Osteocyte (in vitro differentiated cells): ENCODE measurements at regions not wholly inside any gene's neighbourhood (a gene's known extent, or its start where the extent isn't known, plus 50 kb on each side); places are given as distances from the start of the nearest gene placed in this dataset.
A peak's percentile ranks its signal among the peaks of the same experiment; 100 is the strongest.

Experiments
- DNase-seq: peaks from one replicate; pipeline ENCODE4 v3.0.0; 2021; ENCODE audit warnings: mixed read lengths; ENCODE audit not compliant: unreplicated experiment; ENCODE audit errors: extremely low spot score
- H3K27ac Mint-ChIP-seq: one replicate; pipeline ENCODE4 v1.8.0; 2021; ENCODE audit warnings: mild to moderate bottlenecking, mixed read lengths; ENCODE audit not compliant: unreplicated experiment
- H3K27me3 Mint-ChIP-seq: one replicate; pipeline ENCODE4 v1.8.0; 2021; ENCODE audit warnings: mixed read lengths; ENCODE audit not compliant: unreplicated experiment
- H3K36me3 Mint-ChIP-seq: one replicate; pipeline ENCODE4 v1.8.0; 2021; ENCODE audit warnings: mixed read lengths; ENCODE audit not compliant: unreplicated experiment
- H3K4me1 Mint-ChIP-seq: one replicate; pipeline ENCODE4 v1.8.0; 2021; ENCODE audit warnings: mixed read lengths; ENCODE audit not compliant: unreplicated experiment
- H3K4me3 Mint-ChIP-seq: one replicate; pipeline ENCODE4 v1.8.0; 2021; ENCODE audit warnings: mild to moderate bottlenecking, moderate library complexity, mixed read lengths; ENCODE audit not compliant: unreplicated experiment
- H3K9me3 Mint-ChIP-seq: one replicate; pipeline ENCODE4 v1.8.0; 2021; ENCODE audit warnings: mixed read lengths; ENCODE audit not compliant: unreplicated experiment
- TF ChIP-seq, protein P1 (sequence below): fragments of 200-600 bp; sonication (generic); IDR thresholded peaks from 2 replicates; pipeline ENCODE4 v1.5.0; 2021; ENCODE audit warnings: antibody characterized with exemption, mild to moderate bottlenecking, moderate library complexity

DNA sequence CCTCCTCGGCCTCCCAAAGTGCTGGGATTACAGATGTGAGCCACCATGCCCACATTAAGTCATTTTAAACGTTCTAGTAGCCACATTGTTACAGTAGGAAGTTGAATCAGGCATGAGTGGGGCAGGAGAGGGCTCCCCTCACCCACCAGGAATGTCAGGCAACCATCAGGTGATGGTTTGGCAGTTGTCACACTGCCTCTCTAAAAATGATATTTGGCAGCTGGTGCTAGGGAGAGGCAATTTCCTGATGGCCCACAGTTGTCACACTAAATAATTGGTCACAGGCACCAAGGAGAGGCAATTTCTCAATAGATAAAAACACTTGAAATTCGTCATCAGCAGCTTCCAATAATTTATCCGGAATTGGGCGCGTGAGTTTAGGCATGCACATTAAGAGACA, 79.2 kb upstream of the ABHD2 start:
- no peak for DNase-seq
- TF ChIP-seq, protein P1, sequence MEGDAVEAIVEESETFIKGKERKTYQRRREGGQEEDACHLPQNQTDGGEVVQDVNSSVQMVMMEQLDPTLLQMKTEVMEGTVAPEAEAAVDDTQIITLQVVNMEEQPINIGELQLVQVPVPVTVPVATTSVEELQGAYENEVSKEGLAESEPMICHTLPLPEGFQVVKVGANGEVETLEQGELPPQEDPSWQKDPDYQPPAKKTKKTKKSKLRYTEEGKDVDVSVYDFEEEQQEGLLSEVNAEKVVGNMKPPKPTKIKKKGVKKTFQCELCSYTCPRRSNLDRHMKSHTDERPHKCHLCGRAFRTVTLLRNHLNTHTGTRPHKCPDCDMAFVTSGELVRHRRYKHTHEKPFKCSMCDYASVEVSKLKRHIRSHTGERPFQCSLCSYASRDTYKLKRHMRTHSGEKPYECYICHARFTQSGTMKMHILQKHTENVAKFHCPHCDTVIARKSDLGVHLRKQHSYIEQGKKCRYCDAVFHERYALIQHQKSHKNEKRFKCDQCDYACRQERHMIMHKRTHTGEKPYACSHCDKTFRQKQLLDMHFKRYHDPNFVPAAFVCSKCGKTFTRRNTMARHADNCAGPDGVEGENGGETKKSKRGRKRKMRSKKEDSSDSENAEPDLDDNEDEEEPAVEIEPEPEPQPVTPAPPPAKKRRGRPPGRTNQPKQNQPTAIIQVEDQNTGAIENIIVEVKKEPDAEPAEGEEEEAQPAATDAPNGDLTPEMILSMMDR, result no peak
- Mint-ChIP-seq H3K27ac (no peak overlapping the region), H3K4me3 (no peak overlapping the region), H3K4me1 (no peaks in the 10 kb centered on the region), H3K36me3 (peaks cover 2% of the 10 kb centered on the region), H3K9me3 (peaks cover 9% of the 10 kb centered on the region), H3K27me3 (peaks cover 26% of the 10 kb centered on the region)

DNA sequence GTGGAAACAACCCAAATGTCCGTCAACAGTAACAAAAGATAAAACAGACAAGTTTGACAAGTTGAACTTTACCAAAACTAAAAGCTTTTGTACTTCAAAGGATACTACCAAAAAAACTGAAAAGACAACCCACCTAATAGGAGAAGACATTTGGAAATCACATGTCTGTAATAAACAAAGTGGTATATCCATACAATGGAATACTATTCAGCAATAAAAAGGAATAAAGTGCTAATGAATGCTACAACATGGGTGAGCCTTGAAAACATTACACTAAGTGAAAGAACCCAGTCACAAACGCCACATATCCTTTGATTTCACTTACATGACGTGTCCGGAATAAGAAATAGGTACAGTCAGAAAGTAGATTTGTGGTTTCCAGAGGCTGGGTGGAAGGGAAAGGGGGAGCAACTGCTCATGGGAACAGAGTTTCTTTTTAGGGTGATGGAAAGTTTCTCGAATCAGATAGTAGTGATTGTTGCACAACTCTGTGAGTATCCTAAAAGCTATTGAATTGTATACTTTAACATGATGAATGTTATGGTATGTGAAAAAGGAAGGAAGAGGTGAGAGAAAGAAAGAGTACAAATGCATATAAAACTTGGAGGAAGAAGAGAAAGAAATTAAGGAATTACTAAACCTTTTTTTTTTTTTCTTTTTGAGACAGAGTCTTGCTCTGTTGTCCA, 72.7 kb upstream of the ABHD2 start:
- Mint-ChIP-seq H3K4me1 (peaks cover 28% of the 10 kb centered on the region), H3K4me3 (no peak overlapping the region), H3K9me3 (peaks cover 9% of the 10 kb centered on the region), H3K27ac (no peak overlapping the region), H3K27me3 (peaks cover 19% of the 10 kb centered on the region), H3K36me3 (peaks cover 4% of the 10 kb centered on the region)
- DNase-seq, result no peak
- TF ChIP-seq, protein P1, result no peak

DNA sequence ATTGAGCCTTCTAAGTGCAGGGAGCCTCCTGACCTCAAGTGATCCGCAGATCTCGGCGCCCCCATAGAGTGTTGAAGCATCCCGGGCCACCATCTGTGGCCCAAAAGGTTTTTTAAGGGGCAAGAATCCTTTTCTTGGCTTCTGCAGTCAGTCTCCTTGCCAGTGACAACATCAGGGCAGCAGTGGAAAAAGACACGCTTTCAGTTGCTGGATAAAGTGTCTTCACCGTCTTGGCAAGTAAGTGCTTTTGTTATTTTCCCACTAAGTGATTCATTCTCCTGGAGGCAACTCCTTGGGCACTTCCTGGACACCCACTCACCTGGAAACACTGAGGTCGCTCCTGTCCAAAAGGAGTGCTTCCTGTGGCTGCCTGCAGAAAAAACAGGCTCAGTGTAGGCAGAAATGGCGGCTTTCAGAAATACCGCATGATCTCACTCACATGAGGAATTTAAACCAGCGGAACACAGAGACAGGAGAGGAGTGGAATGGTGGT, 71.7 kb upstream of the ABHD2 start:
- H3K4me3 Mint-ChIP-seq, result no peak overlapping the region
- no peak for DNase-seq
- TF ChIP-seq, protein P1, result no peak
- peaks cover 34% of the 10 kb centered on the region for H3K4me1 Mint-ChIP-seq
- H3K27ac Mint-ChIP-seq, result no peak overlapping the region
- H3K27me3 Mint-ChIP-seq, result peaks cover 17% of the 10 kb centered on the region
- peaks cover 4% of the 10 kb centered on the region for H3K36me3 Mint-ChIP-seq
- peaks cover 9% of the 10 kb centered on the region for H3K9me3 Mint-ChIP-seq

DNA sequence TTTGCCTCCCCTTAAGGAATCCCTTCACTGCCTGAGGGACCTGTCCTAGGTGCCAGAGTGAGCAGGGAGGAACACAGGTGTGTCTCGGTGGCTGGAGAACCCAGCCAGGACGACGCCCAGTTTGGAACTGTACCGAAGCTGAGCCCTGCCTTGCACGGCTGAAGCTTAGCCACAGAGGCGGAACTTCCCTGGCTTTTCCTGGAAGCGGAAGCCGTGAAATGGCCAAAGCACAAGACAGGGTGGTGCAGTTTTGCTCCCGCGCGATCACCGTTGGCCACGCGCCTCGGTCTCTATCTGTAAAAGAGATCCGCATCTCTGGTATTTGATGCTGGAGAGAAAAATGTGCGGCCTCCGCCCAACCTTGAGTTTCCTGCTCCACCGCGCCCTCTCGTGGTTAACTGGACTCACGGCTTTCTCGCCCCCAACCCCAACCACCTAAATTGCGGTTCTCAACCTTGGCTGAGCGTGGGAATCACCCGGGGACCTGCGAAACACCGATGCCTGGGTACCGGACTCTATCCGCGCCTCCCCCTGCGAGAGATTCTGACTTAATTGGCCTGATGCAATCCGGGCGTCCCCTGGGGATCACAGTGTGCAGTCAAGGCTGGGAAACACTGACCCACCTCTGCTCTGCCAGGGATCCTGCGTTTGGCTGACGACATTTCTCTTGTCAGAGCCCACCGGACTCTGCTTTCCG, 70.7 kb upstream of the ABHD2 start:
- peak; percentile 91 for DNase-seq
- Mint-ChIP-seq H3K9me3 (peaks cover 7% of the 10 kb centered on the region), H3K4me3 (peak overlapping the region; percentile 63), H3K36me3 (peaks cover 3% of the 10 kb centered on the region), H3K27ac (peak overlapping the region; percentile 77), H3K27me3 (peaks cover 15% of the 10 kb centered on the region), H3K4me1 (peaks cover 35% of the 10 kb centered on the region)
- TF ChIP-seq, protein P1, result peak; percentile 88

DNA sequence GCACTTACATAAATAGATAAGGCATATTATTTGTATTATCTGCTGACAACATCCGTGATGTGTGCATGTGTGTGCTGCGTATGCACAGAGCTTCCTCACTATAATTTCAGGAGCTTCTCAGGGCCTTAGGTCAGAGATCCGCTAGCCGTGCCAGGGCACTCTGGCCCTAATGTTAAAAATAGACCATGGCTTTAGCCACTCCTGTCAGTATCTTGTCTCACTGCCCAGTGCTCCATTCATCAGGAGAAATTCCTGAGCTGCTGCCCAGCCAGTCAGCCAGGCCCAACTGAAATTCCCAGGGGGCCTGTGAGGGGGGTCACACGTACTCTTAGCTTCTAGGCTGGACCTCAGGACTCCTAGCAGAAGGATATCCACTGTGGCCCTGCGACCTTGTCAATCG, 70.0 kb upstream of the ABHD2 start:
- no peak for DNase-seq
- Mint-ChIP-seq H3K9me3 (peaks cover 3% of the 10 kb centered on the region), H3K27ac (peak overlapping the region; percentile 77), H3K4me1 (peaks cover 35% of the 10 kb centered on the region), H3K36me3 (peaks cover 2% of the 10 kb centered on the region), H3K4me3 (peak overlapping the region; percentile 63), H3K27me3 (peaks cover 12% of the 10 kb centered on the region)
- TF ChIP-seq, protein P1, result no peak
